ENCODE measurements at regions not wholly inside any gene's neighbourhood (a gene's known extent, or its start where the extent isn't known, plus 50 kb on each side); places are given as distances from the start of the nearest gene placed in this dataset.

GRCh38 chr2:160943414-160943813, 216.8 kb upstream of the TANK start:
- no peak for TF ChIP-seq EZH2 (IDR thresholded peaks at IDR 0.05; ENCODE audit: borderline replicate concordance, low read depth, low read length, poor library complexity, severe bottlenecking)
- no peak for TF ChIP-seq CTCF (conservative IDR thresholded peaks at IDR 0.05; ENCODE audit: low read depth, low read length)
